Rectal smooth muscle tissue (tissue), 1 donor: ENCODE measurements at regions not wholly inside any gene's neighbourhood (a gene's known extent, or its start where the extent isn't known, plus 50 kb on each side); places are given as distances from the start of the nearest gene placed in this dataset.
"Not testable (repeated sequence)": the region's sequence is repeated elsewhere in the genome, so short reads cannot be mapped to it uniquely, and the experiment has no call there.

Experiments used
- H3K27ac ChIP-seq: one replicate; pipeline ENCODE4 v1.7.0; 2013; ENCODE audit warnings: low read depth, low read length, inconsistent platforms
- H3K27me3 ChIP-seq: one replicate; pipeline ENCODE4 v1.7.0; 2013; ENCODE audit warnings: low read length; ENCODE audit not compliant: control insufficient read depth, insufficient read depth
- H3K36me3 ChIP-seq: one replicate; pipeline ENCODE4 v1.7.0; 2013; ENCODE audit warnings: low read length; ENCODE audit not compliant: control insufficient read depth, insufficient read depth
- H3K4me1 ChIP-seq: one replicate; pipeline ENCODE4 v1.7.0; 2013; ENCODE audit warnings: low read length; ENCODE audit not compliant: control insufficient read depth, insufficient read depth
- H3K4me3 ChIP-seq: one replicate; pipeline ENCODE4 v1.7.0; 2013; ENCODE audit warnings: low read length
- H3K9ac ChIP-seq: one replicate; pipeline ENCODE4 v1.7.0; 2013; ENCODE audit warnings: low read length

GRCh38 chr4:81796790-81797528 lies 325.3 kb upstream of the RASGEF1B start:
- Histone ChIP-seq H3K9ac (no peak overlapping the region), H3K4me3 (no peak overlapping the region), H3K36me3 (no peaks in the 10 kb centered on the region), H3K27me3 (no peaks in the 10 kb centered on the region), H3K4me1 (no peaks in the 10 kb centered on the region), H3K27ac (no peak overlapping the region)

- H3K4me3 ChIP-seq = no peak overlapping the region
- no peaks in the 10 kb centered on the region for H3K27me3 ChIP-seq
- no peak overlapping the region for H3K9ac ChIP-seq
- H3K27ac ChIP-seq = no peak overlapping the region
- no peaks in the 10 kb centered on the region for H3K36me3 ChIP-seq
- H3K4me1 ChIP-seq = no peaks in the 10 kb centered on the region
These were observed 320.8 kb upstream of the RASGEF1B start for GRCh38 chr4:81792521-81792920.

- Histone ChIP-seq H3K27me3 (no peaks in the 10 kb centered on the region), H3K4me1 (no peaks in the 10 kb centered on the region), H3K27ac (no peak overlapping the region), H3K36me3 (no peaks in the 10 kb centered on the region), H3K4me3 (no peak overlapping the region), H3K9ac (no peak overlapping the region)
These were observed 318.8 kb upstream of the RASGEF1B start for GRCh38 chr4:81790477-81790876.

- no peak overlapping the region for H3K9ac ChIP-seq
- no peak overlapping the region for H3K4me3 ChIP-seq
- no peaks in the 10 kb centered on the region for H3K36me3 ChIP-seq
- H3K27me3 ChIP-seq = no peaks in the 10 kb centered on the region
- H3K4me1 ChIP-seq = no peaks in the 10 kb centered on the region
- no peak overlapping the region for H3K27ac ChIP-seq
These were observed 318.2 kb upstream of the RASGEF1B start for GRCh38 chr4:81789741-81790399.

GRCh38 chr4:81789158-81789557 lies 317.5 kb upstream of the RASGEF1B start:
- Histone ChIP-seq H3K4me1 (no peaks in the 10 kb centered on the region), H3K36me3 (no peaks in the 10 kb centered on the region), H3K4me3 (no peak overlapping the region), H3K9ac (no peak overlapping the region), H3K27me3 (no peaks in the 10 kb centered on the region), H3K27ac (no peak overlapping the region)

GRCh38 chr4:81786766-81787165 lies 315.1 kb upstream of the RASGEF1B start:
- no peak overlapping the region for H3K27ac ChIP-seq
- H3K9ac ChIP-seq = no peak overlapping the region
- no peak overlapping the region for H3K4me3 ChIP-seq
- no peaks in the 10 kb centered on the region for H3K27me3 ChIP-seq
- no peaks in the 10 kb centered on the region for H3K4me1 ChIP-seq
- H3K36me3 ChIP-seq = no peaks in the 10 kb centered on the region

GRCh38 chr4:81786063-81786763 lies 314.5 kb upstream of the RASGEF1B start:
- Histone ChIP-seq H3K27ac (no peak overlapping the region), H3K4me1 (no peaks in the 10 kb centered on the region), H3K4me3 (no peak overlapping the region), H3K36me3 (no peaks in the 10 kb centered on the region), H3K27me3 (no peaks in the 10 kb centered on the region), H3K9ac (no peak overlapping the region)

GRCh38 chr4:81785338-81785737 lies 313.6 kb upstream of the RASGEF1B start:
- H3K27me3 ChIP-seq = no peaks in the 10 kb centered on the region
- no peaks in the 10 kb centered on the region for H3K36me3 ChIP-seq
- no peak overlapping the region for H3K4me3 ChIP-seq
- H3K9ac ChIP-seq = no peak overlapping the region
- H3K27ac ChIP-seq = no peak overlapping the region
- H3K4me1 ChIP-seq = no peaks in the 10 kb centered on the region

- no peak overlapping the region for H3K9ac ChIP-seq
- no peaks in the 10 kb centered on the region for H3K4me1 ChIP-seq
- no peaks in the 10 kb centered on the region for H3K36me3 ChIP-seq
- H3K4me3 ChIP-seq = no peak overlapping the region
- H3K27me3 ChIP-seq = no peaks in the 10 kb centered on the region
- H3K27ac ChIP-seq = no peak overlapping the region
These were observed 311.9 kb upstream of the RASGEF1B start for GRCh38 chr4:81783558-81783957.

- Histone ChIP-seq H3K36me3 (no peaks in the 10 kb centered on the region), H3K27ac (no peak overlapping the region), H3K27me3 (no peaks in the 10 kb centered on the region), H3K9ac (no peak overlapping the region), H3K4me1 (no peaks in the 10 kb centered on the region), H3K4me3 (no peak overlapping the region)
These were observed 310.1 kb upstream of the RASGEF1B start for GRCh38 chr4:81781799-81782198.

- H3K4me3 ChIP-seq, H3K9ac ChIP-seq, H3K4me1 ChIP-seq, H3K27ac ChIP-seq, H3K36me3 ChIP-seq, H3K27me3 ChIP-seq: not testable (repeated sequence)
These were observed 306.0 kb upstream of the RASGEF1B start for GRCh38 chr4:81777718-81778117.

GRCh38 chr4:81776794-81777193 lies 305.1 kb upstream of the RASGEF1B start:
- Histone ChIP-seq H3K4me3 (no peak overlapping the region), H3K9ac (no peak overlapping the region), H3K27ac (no peak overlapping the region), H3K36me3 (no peaks in the 10 kb centered on the region), H3K27me3 (no peaks in the 10 kb centered on the region), H3K4me1 (no peaks in the 10 kb centered on the region)
